Progenitor cell of endocrine pancreas (in vitro differentiated cells): ENCODE measurements at regions not wholly inside any gene's neighbourhood (a gene's known extent, or its start where the extent isn't known, plus 50 kb on each side); places are given as distances from the start of the nearest gene placed in this dataset.

Source experiments
- DNase-seq: peaks from one replicate; pipeline ENCODE4 v3.0.0; 2021; ENCODE audit warnings: low spot score; ENCODE audit not compliant: unreplicated experiment
- H3K27ac Mint-ChIP-seq: 2 replicates; pipeline ENCODE4 v1.8.0; 2021; ENCODE audit warnings: mild to moderate bottlenecking, moderate library complexity, mixed read lengths
- H3K27me3 Mint-ChIP-seq: 2 replicates; pipeline ENCODE4 v1.8.0; 2021; ENCODE audit warnings: mixed read lengths
- H3K36me3 Mint-ChIP-seq: 2 replicates; pipeline ENCODE4 v1.8.0; 2022; ENCODE audit warnings: mixed read lengths; ENCODE audit not compliant: insufficient read depth
- H3K4me1 Mint-ChIP-seq: 2 replicates; pipeline ENCODE4 v1.8.0; 2021; ENCODE audit warnings: low read depth, mixed read lengths
- H3K4me3 Mint-ChIP-seq: 2 replicates; pipeline ENCODE4 v1.8.0; 2021; ENCODE audit warnings: low read depth, mild to moderate bottlenecking, moderate library complexity, mixed read lengths
- H3K9me3 Mint-ChIP-seq: 2 replicates; pipeline ENCODE4 v1.8.0; 2021; ENCODE audit warnings: low read depth, mixed read lengths
- TF ChIP-seq, protein P1 (sequence below): fragments of 200-600 bp; sonication (generic); IDR thresholded peaks from one replicate; pipeline ENCODE4 v1.5.0; 2021; ENCODE audit warnings: antibody characterized with exemption, mild to moderate bottlenecking; ENCODE audit not compliant: unreplicated experiment

DNA sequence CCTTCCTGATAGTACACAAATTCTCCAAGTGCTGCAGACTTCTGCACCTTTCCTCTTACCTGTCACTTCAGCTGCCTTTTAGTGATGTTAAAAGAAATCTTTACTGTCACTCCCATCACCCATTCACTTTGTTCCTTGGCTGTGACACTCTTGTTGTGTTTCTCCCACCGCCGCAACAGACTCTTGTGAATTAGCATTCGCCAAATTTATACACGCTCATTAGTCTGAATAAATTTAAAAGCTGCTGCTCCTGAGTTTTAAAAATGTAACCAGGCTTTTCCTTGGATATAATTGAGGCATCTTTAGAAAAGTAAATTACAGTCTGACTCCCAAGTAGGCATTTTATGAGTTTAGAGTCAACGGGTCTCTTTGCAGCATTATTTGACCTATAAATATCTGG, 1197.9 kb downstream of the BCL11B start:
- Mint-ChIP-seq H3K27me3 (no peaks in the 10 kb centered on the region), H3K4me1 (peaks cover 20% of the 10 kb centered on the region), H3K27ac (no peak overlapping the region), H3K4me3 (no peak overlapping the region), H3K9me3 (peaks cover 3% of the 10 kb centered on the region), H3K36me3 (no peaks in the 10 kb centered on the region)
- no peak for DNase-seq
- TF ChIP-seq, protein P1, sequence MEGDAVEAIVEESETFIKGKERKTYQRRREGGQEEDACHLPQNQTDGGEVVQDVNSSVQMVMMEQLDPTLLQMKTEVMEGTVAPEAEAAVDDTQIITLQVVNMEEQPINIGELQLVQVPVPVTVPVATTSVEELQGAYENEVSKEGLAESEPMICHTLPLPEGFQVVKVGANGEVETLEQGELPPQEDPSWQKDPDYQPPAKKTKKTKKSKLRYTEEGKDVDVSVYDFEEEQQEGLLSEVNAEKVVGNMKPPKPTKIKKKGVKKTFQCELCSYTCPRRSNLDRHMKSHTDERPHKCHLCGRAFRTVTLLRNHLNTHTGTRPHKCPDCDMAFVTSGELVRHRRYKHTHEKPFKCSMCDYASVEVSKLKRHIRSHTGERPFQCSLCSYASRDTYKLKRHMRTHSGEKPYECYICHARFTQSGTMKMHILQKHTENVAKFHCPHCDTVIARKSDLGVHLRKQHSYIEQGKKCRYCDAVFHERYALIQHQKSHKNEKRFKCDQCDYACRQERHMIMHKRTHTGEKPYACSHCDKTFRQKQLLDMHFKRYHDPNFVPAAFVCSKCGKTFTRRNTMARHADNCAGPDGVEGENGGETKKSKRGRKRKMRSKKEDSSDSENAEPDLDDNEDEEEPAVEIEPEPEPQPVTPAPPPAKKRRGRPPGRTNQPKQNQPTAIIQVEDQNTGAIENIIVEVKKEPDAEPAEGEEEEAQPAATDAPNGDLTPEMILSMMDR = no peak

DNA sequence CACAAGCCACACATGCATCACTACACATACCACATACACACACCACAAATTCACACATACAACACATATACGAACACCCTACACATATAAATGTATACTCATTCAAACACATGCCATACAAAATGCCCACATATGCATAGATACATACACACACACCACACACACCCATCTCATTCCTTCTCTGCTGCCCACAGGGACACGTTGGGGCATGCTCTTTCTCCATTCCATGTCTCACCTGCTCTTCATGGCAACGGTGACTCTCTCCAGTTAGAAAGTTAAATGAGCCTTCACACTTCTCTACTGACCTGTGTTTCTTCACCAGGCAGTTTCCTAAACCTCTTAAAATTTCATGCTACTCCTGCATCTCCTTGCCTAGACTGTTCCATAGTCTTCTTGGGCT, 1194.8 kb downstream of the BCL11B start:
- no peaks in the 10 kb centered on the region for H3K36me3 Mint-ChIP-seq
- H3K4me1 Mint-ChIP-seq = peaks cover 7% of the 10 kb centered on the region
- peaks cover 3% of the 10 kb centered on the region for H3K9me3 Mint-ChIP-seq
- TF ChIP-seq, protein P1 = no peak
- no peak overlapping the region for H3K27ac Mint-ChIP-seq
- DNase-seq = no peak
- H3K4me3 Mint-ChIP-seq = no peak overlapping the region
- H3K27me3 Mint-ChIP-seq = peaks cover 3% of the 10 kb centered on the region

DNA sequence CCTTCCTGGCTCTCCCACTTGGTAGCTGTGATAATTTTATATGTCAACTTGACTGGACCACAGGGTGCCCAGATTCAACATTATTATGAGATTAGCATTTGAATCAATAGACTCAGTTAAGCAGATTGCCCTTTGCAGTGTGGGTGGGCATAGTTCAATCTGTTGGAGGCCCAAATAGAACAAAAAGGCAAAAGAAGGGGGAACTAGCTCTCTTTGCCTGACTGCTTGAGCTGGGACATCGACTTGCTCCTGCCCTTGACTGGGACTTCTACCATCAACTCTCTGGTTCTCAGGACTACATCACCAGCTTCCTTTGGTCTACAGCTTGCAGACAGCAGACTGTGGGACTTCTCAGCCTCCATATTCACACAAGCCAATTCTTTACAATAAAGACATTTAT, 1189.2 kb downstream of the BCL11B start:
- Mint-ChIP-seq H3K27me3 (peaks cover 3% of the 10 kb centered on the region), H3K27ac (no peak overlapping the region), H3K36me3 (no peaks in the 10 kb centered on the region), H3K4me1 (peaks cover 3% of the 10 kb centered on the region), H3K9me3 (no peaks in the 10 kb centered on the region), H3K4me3 (no peak overlapping the region)
- TF ChIP-seq, protein P1 = no peak
- DNase-seq = no peak

DNA sequence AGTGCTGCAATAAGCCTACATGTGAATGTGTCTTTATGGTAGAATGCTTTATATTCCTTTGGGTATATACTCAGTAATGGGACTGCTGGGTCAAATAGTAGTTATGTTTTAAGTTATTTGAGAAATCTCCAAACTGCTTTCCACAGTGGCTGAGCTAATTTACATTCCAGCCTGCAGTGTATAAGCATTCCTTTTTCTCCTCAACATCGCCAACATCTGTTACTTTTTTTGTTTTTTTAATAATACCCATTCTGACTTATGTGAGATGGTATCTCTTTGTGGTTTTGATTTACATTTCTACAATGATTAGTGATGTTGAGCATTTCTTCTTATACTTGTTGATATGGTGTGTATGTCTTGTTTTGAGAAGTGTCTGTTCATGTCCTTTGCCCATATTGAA, 1186.2 kb downstream of the BCL11B start:
- H3K36me3 Mint-ChIP-seq = no peaks in the 10 kb centered on the region
- DNase-seq = no peak
- no peaks in the 10 kb centered on the region for H3K9me3 Mint-ChIP-seq
- no peak overlapping the region for H3K27ac Mint-ChIP-seq
- no peak overlapping the region for H3K4me3 Mint-ChIP-seq
- TF ChIP-seq, protein P1 = no peak
- peaks cover 2% of the 10 kb centered on the region for H3K4me1 Mint-ChIP-seq
- no peaks in the 10 kb centered on the region for H3K27me3 Mint-ChIP-seq

DNA sequence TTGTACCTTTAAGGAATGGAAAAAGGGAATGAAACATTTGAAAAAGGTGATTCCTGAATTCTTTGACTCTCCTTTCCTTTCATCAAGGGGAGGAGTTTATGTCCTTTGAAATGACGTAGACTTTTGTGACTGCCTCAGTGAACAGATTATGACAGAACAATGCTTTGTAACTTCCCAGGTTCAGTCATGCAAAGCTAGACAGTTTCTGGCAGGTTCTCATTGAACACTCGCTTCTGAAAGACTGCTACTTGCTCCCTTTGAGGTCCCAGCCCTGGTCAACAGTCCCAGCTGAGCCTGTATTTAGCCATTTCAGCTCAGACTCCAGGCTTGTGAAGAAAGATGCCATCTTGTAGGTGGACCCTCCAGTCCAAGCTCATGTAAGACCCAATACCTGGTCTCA, 1178.9 kb downstream of the BCL11B start:
- H3K9me3 Mint-ChIP-seq = no peaks in the 10 kb centered on the region
- H3K4me1 Mint-ChIP-seq = peaks cover 9% of the 10 kb centered on the region
- DNase-seq = no peak
- H3K27me3 Mint-ChIP-seq = peaks cover 13% of the 10 kb centered on the region
- H3K27ac Mint-ChIP-seq = no peak overlapping the region
- no peaks in the 10 kb centered on the region for H3K36me3 Mint-ChIP-seq
- H3K4me3 Mint-ChIP-seq = no peak overlapping the region
- TF ChIP-seq, protein P1 = no peak
